SK-N-SH treated with all-trans-retinoic acid at 6 μM for 48 hours (cell line): ENCODE measurements at regions not wholly inside any gene's neighbourhood (a gene's known extent, or its start where the extent isn't known, plus 50 kb on each side); places are given as distances from the start of the nearest gene placed in this dataset.

ENCODE experiments used
- ATAC-seq: fragments of 200-7000 bp; cut with Tn5 transposase; 3 replicates; pipeline ENCODE4 v1.9.1; 2020; ENCODE audit warnings: mild to moderate bottlenecking, moderate library complexity
- ARNTL ChIP-seq: fragments of 450-650 bp; formaldehyde crosslinking; IDR thresholded peaks from 2 replicates; pipeline ENCODE4 v1.5.0; 2020; ENCODE audit warnings: low read depth, mild to moderate bottlenecking, moderate library complexity, borderline replicate concordance
- BACH2 ChIP-seq: fragments of 250-450 bp; sonication (Bioruptor Pico); IDR thresholded peaks from 2 replicates; pipeline ENCODE4 v1.9.0; 2021; ENCODE audit warnings: mild to moderate bottlenecking, borderline replicate concordance
- CREB5 ChIP-seq: fragments of 250-450 bp; sonication (Bioruptor Pico); IDR thresholded peaks from 2 replicates; pipeline ENCODE4 v1.5.1; 2020; ENCODE audit warnings: low read depth, mild to moderate bottlenecking, moderate library complexity
- CSDC2 ChIP-seq: fragments of 250-450 bp; sonication (Bioruptor Pico); IDR thresholded peaks from 2 replicates; pipeline ENCODE4 v1.5.0; 2020; ENCODE audit warnings: mild to moderate bottlenecking, moderate library complexity
- CSRNP3 ChIP-seq: fragments of 250-450 bp; sonication (Bioruptor Pico); IDR thresholded peaks from 2 replicates; pipeline ENCODE4 v1.5.1; 2021; ENCODE audit warnings: mild to moderate bottlenecking, moderate library complexity
- ESRRG ChIP-seq: fragments of 250-450 bp; sonication (Bioruptor Pico); IDR thresholded peaks from 2 replicates; pipeline ENCODE4 v1.6.1; 2021; ENCODE audit warnings: mild to moderate bottlenecking
- GLIS3 ChIP-seq: fragments of 250-450 bp; sonication (Bioruptor Pico); IDR thresholded peaks from 2 replicates; pipeline ENCODE4 v1.5.0; 2020; ENCODE audit warnings: mild to moderate bottlenecking, moderate library complexity
- ISL1 ChIP-seq: fragments of 250-450 bp; sonication (Bioruptor Pico); IDR thresholded peaks from 2 replicates; pipeline ENCODE4 v2.1.2; 2022; ENCODE audit warnings: mild to moderate bottlenecking, moderate library complexity
- OSR1 ChIP-seq: fragments of 250-450 bp; sonication (Bioruptor Pico); IDR thresholded peaks from 2 replicates; pipeline ENCODE4 v1.8.0; 2022; ENCODE audit warnings: moderate library complexity, mild to moderate bottlenecking, inconsistent platforms
- PPARA ChIP-seq: fragments of 250-450 bp; sonication (Bioruptor Pico); IDR thresholded peaks from 2 replicates; pipeline ENCODE4 v1.5.0; 2020; ENCODE audit warnings: mild to moderate bottlenecking, borderline replicate concordance
- SNAI2 ChIP-seq: fragments of 250-450 bp; sonication (Bioruptor Pico); IDR thresholded peaks from 2 replicates; pipeline ENCODE4 v1.5.0; 2020; ENCODE audit warnings: mild to moderate bottlenecking, moderate library complexity
- TCF4 ChIP-seq: fragments of 250-450 bp; sonication (Bioruptor Pico); IDR thresholded peaks from 2 replicates; pipeline ENCODE4 v1.8.0; 2021; ENCODE audit warnings: mild to moderate bottlenecking, moderate library complexity, borderline replicate concordance
- TOX ChIP-seq: fragments of 250-450 bp; sonication (Bioruptor Pico); IDR thresholded peaks from 2 replicates; pipeline ENCODE4 v1.8.0; 2021; ENCODE audit warnings: mild to moderate bottlenecking, moderate library complexity, borderline replicate concordance
- ZC3H10 ChIP-seq: fragments of 250-450 bp; sonication (Bioruptor Pico); IDR thresholded peaks from 2 replicates; pipeline ENCODE4 v1.5.1; 2021; ENCODE audit warnings: mild to moderate bottlenecking, moderate library complexity
- ZFP3 ChIP-seq: fragments of 250-450 bp; sonication (Bioruptor Pico); IDR thresholded peaks from 2 replicates; pipeline ENCODE4 v1.5.0; 2020; ENCODE audit warnings: mild to moderate bottlenecking, moderate library complexity
- ZFP30 ChIP-seq: fragments of 450-650 bp; formaldehyde crosslinking; IDR thresholded peaks from 2 replicates; pipeline ENCODE4 v1.5.0; 2022; ENCODE audit warnings: mild to moderate bottlenecking, moderate library complexity
- ZNF565 ChIP-seq: fragments of 450-650 bp; formaldehyde crosslinking; conservative IDR thresholded peaks from 2 replicates; pipeline ENCODE4 v1.5.0; 2020; ENCODE audit warnings: low read depth, mild to moderate bottlenecking, moderate library complexity
- ZNF70 ChIP-seq: fragments of 450-650 bp; formaldehyde crosslinking; IDR thresholded peaks from 2 replicates; pipeline ENCODE4 v1.5.0; 2020; ENCODE audit warnings: mild to moderate bottlenecking, moderate library complexity
- ZNF8 ChIP-seq: fragments of 450-650 bp; formaldehyde crosslinking; IDR thresholded peaks from 2 replicates; pipeline ENCODE4 v1.5.0; 2020; ENCODE audit warnings: mild to moderate bottlenecking, moderate library complexity
- TF ChIP-seq, protein P1 (sequence below): fragments of 250-450 bp; sonication (Bioruptor Pico); IDR thresholded peaks from 2 replicates; pipeline ENCODE4 v1.5.0; 2020; ENCODE audit warnings: mild to moderate bottlenecking, moderate library complexity
- TF ChIP-seq, protein P2 (sequence below): fragments of 250-450 bp; sonication (Bioruptor Pico); IDR thresholded peaks from 2 replicates; pipeline ENCODE4 v1.8.0; 2021; ENCODE audit warnings: low read depth, mild to moderate bottlenecking, moderate library complexity, borderline replicate concordance
- TF ChIP-seq, protein P3 (sequence below): fragments of 250-450 bp; sonication (Bioruptor Pico); IDR thresholded peaks from 2 replicates; pipeline ENCODE4 v1.8.0; 2020; ENCODE audit warnings: mild to moderate bottlenecking, moderate library complexity, borderline replicate concordance

GRCh38 chr11:119899997-119900396 is 171.0 kb upstream of the NECTIN1 start:
- TF ChIP-seq ZNF70 (CRISPR knock-in tag) (no peak), BACH2 (CRISPR knock-in tag) (no peak), GLIS3 (CRISPR knock-in tag) (no peak), ZFP30 (CRISPR knock-in tag) (no peak), ZNF8 (CRISPR knock-in tag) (no peak), TOX (CRISPR knock-in tag) (no peak), CREB5 (CRISPR knock-in tag) (no peak), PPARA (CRISPR knock-in tag) (no peak), SNAI2 (CRISPR knock-in tag) (no peak), ISL1 (CRISPR knock-in tag) (no peak), ZC3H10 (no peak), CSDC2 (no peak), ZNF565 (CRISPR knock-in tag) (no peak), CSRNP3 (CRISPR knock-in tag) (no peak)
- TF ChIP-seq, protein P1, sequence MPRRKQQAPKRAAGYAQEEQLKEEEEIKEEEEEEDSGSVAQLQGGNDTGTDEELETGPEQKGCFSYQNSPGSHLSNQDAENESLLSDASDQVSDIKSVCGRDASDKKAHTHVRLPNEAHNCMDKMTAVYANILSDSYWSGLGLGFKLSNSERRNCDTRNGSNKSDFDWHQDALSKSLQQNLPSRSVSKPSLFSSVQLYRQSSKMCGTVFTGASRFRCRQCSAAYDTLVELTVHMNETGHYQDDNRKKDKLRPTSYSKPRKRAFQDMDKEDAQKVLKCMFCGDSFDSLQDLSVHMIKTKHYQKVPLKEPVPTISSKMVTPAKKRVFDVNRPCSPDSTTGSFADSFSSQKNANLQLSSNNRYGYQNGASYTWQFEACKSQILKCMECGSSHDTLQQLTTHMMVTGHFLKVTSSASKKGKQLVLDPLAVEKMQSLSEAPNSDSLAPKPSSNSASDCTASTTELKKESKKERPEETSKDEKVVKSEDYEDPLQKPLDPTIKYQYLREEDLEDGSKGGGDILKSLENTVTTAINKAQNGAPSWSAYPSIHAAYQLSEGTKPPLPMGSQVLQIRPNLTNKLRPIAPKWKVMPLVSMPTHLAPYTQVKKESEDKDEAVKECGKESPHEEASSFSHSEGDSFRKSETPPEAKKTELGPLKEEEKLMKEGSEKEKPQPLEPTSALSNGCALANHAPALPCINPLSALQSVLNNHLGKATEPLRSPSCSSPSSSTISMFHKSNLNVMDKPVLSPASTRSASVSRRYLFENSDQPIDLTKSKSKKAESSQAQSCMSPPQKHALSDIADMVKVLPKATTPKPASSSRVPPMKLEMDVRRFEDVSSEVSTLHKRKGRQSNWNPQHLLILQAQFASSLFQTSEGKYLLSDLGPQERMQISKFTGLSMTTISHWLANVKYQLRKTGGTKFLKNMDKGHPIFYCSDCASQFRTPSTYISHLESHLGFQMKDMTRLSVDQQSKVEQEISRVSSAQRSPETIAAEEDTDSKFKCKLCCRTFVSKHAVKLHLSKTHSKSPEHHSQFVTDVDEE (CRISPR knock-in tag), result no peak
- TF ChIP-seq, protein P2, sequence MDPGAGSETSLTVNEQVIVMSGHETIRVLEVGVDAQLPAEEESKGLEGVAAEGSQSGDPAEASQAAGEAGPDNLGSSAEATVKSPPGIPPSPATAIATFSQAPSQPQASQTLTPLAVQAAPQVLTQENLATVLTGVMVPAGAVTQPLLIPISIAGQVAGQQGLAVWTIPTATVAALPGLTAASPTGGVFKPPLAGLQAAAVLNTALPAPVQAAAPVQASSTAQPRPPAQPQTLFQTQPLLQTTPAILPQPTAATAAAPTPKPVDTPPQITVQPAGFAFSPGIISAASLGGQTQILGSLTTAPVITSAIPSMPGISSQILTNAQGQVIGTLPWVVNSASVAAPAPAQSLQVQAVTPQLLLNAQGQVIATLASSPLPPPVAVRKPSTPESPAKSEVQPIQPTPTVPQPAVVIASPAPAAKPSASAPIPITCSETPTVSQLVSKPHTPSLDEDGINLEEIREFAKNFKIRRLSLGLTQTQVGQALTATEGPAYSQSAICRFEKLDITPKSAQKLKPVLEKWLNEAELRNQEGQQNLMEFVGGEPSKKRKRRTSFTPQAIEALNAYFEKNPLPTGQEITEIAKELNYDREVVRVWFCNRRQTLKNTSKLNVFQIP, result no peak
- TF ChIP-seq, protein P3, sequence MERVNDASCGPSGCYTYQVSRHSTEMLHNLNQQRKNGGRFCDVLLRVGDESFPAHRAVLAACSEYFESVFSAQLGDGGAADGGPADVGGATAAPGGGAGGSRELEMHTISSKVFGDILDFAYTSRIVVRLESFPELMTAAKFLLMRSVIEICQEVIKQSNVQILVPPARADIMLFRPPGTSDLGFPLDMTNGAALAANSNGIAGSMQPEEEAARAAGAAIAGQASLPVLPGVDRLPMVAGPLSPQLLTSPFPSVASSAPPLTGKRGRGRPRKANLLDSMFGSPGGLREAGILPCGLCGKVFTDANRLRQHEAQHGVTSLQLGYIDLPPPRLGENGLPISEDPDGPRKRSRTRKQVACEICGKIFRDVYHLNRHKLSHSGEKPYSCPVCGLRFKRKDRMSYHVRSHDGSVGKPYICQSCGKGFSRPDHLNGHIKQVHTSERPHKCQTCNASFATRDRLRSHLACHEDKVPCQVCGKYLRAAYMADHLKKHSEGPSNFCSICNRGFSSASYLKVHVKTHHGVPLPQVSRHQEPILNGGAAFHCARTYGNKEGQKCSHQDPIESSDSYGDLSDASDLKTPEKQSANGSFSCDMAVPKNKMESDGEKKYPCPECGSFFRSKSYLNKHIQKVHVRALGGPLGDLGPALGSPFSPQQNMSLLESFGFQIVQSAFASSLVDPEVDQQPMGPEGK (CRISPR knock-in tag), result no peak
- ATAC-seq, result no peak

GRCh38 chr11:119897576-119897975 is 168.6 kb upstream of the NECTIN1 start:
- no peak for TF ChIP-seq ZNF565 (CRISPR knock-in tag)
- no peak for TF ChIP-seq SNAI2 (CRISPR knock-in tag)
- no peak for TF ChIP-seq TCF4 (CRISPR knock-in tag)
- no peak for TF ChIP-seq ZNF70 (CRISPR knock-in tag)
- no peak for TF ChIP-seq CREB5 (CRISPR knock-in tag)
- TF ChIP-seq BACH2 (CRISPR knock-in tag), result no peak
- TF ChIP-seq, protein P1 (CRISPR knock-in tag), result no peak
- TF ChIP-seq, protein P3 (CRISPR knock-in tag), result no peak
- no peak for TF ChIP-seq ESRRG (CRISPR knock-in tag)
- TF ChIP-seq GLIS3 (CRISPR knock-in tag), result no peak
- TF ChIP-seq PPARA (CRISPR knock-in tag), result no peak
- TF ChIP-seq OSR1 (CRISPR knock-in tag), result no peak
- TF ChIP-seq ARNTL (CRISPR knock-in tag), result no peak
- TF ChIP-seq ZNF8 (CRISPR knock-in tag), result no peak
- TF ChIP-seq ZFP3 (CRISPR knock-in tag), result no peak
- ATAC-seq, result no peak
